ENCODE measurements at regions not wholly inside any gene's neighbourhood (a gene's known extent, or its start where the extent isn't known, plus 50 kb on each side); places are given as distances from the start of the nearest gene placed in this dataset.

GRCh38 chr9:13857521-13857920 is 456.4 kb downstream of the NFIB start:
- H3K4me1 ChIP-seq (ENCODE audit: insufficient read depth, low read length): no peaks in the 10 kb centered on the region
- no peaks in the 10 kb centered on the region for H3K27me3 ChIP-seq (ENCODE audit: insufficient read depth, low read length)
- no peak overlapping the region for H3K4me3 ChIP-seq (ENCODE audit: low read length in 2 of 2)
- Mint-ChIP-seq H3K9me3 (peaks cover 0 to 17% (median 2%) of the 10 kb centered on the region in 8 donors), H3K4me1 (no peaks in the 10 kb centered on the region), H3K36me3 (no peaks in the 10 kb centered on the region), H3K27ac (no peak overlapping the region), H3K27me3 (no peaks in the 10 kb centered on the region), H3K4me3 (no peak overlapping the region)
- ChIA-PET POLR2A (ENCODE audit: partially characterized antibody) (no interaction called here), CTCF (ENCODE audit: partially characterized antibody) (interaction anchor here (1.4 kb wide), 1 partner anchor 9 kb away, joined by 3 read pairs; no protein-coding TSS in a partner anchor)
- H3K9me3 ChIP-seq (ENCODE audit: control insufficient read depth in 1 of 2, low read length in 2 of 2): no peaks in the 10 kb centered on the region
- intact Hi-C loops (cut with micrococcal nuclease): no loop called here
- no peak overlapping the region for H3K27ac ChIP-seq (ENCODE audit: low read depth, low read length)
- DNase-seq: no peak
- H3K36me3 ChIP-seq (ENCODE audit: insufficient read depth, low read length): no peaks in the 10 kb centered on the region

- Histone ChIP-seq H3K36me3 (ENCODE audit: insufficient read depth, low read length) (no peaks in the 10 kb centered on the region), H3K4me3 (ENCODE audit: low read length in 2 of 2) (no peak overlapping the region), H3K9me3 (ENCODE audit: control insufficient read depth in 1 of 2, low read length in 2 of 2) (no peaks in the 10 kb centered on the region), H3K27ac (ENCODE audit: low read depth, low read length) (no peak overlapping the region), H3K4me1 (ENCODE audit: insufficient read depth, low read length) (no peaks in the 10 kb centered on the region), H3K27me3 (ENCODE audit: insufficient read depth, low read length) (no peaks in the 10 kb centered on the region)
- H3K36me3 Mint-ChIP-seq: no peaks in the 10 kb centered on the region
- ChIA-PET CTCF (ENCODE audit: partially characterized antibody) (no interaction called here), POLR2A (ENCODE audit: partially characterized antibody) (no interaction called here)
- no peak overlapping the region for H3K4me3 Mint-ChIP-seq
- no peak overlapping the region for H3K27ac Mint-ChIP-seq
- intact Hi-C loops (cut with micrococcal nuclease): no loop called here
- no peaks in the 10 kb centered on the region for H3K27me3 Mint-ChIP-seq
- H3K4me1 Mint-ChIP-seq: no peaks in the 10 kb centered on the region
- H3K9me3 Mint-ChIP-seq: peaks cover 0 to 8% (median 5%) of the 10 kb centered on the region in 8 donors
- no peak for DNase-seq
Measured at GRCh38 chr9:13847270-13847669, 466.7 kb downstream of the NFIB start.

GRCh38 chr9:13845460-13845859 is 468.5 kb downstream of the NFIB start:
- no peaks in the 10 kb centered on the region for H3K4me1 ChIP-seq (ENCODE audit: insufficient read depth, low read length)
- no peak for DNase-seq
- H3K36me3 ChIP-seq (ENCODE audit: insufficient read depth, low read length): no peaks in the 10 kb centered on the region
- peaks cover 0 to 8% (median 4%) of the 10 kb centered on the region in 8 donors for H3K9me3 Mint-ChIP-seq
- no peak overlapping the region for H3K4me3 ChIP-seq (ENCODE audit: low read length in 2 of 2)
- POLR2A ChIA-PET (ENCODE audit: partially characterized antibody): no interaction called here
- no peak overlapping the region for H3K27ac Mint-ChIP-seq
- H3K27ac ChIP-seq (ENCODE audit: low read depth, low read length): no peak overlapping the region
- no peak overlapping the region for H3K4me3 Mint-ChIP-seq
- no peaks in the 10 kb centered on the region for H3K27me3 ChIP-seq (ENCODE audit: insufficient read depth, low read length)
- no peaks in the 10 kb centered on the region for H3K9me3 ChIP-seq (ENCODE audit: control insufficient read depth in 1 of 2, low read length in 2 of 2)
- no peaks in the 10 kb centered on the region for H3K4me1 Mint-ChIP-seq
- CTCF ChIA-PET (ENCODE audit: partially characterized antibody): no interaction called here
- H3K27me3 Mint-ChIP-seq: no peaks in the 10 kb centered on the region
- intact Hi-C loops (cut with micrococcal nuclease): no loop called here
- no peaks in the 10 kb centered on the region for H3K36me3 Mint-ChIP-seq

GRCh38 chr9:13841746-13842462 is 472.0 kb downstream of the NFIB start:
- POLR2A ChIA-PET (ENCODE audit: partially characterized antibody): no interaction called here
- DNase-seq: no peak
- H3K4me3 Mint-ChIP-seq: no peak overlapping the region
- Histone ChIP-seq H3K9me3 (ENCODE audit: control insufficient read depth in 1 of 2, low read length in 2 of 2) (no peaks in the 10 kb centered on the region), H3K4me3 (ENCODE audit: low read length in 2 of 2) (no peak overlapping the region), H3K27me3 (ENCODE audit: insufficient read depth, low read length) (no peaks in the 10 kb centered on the region), H3K4me1 (ENCODE audit: insufficient read depth, low read length) (no peaks in the 10 kb centered on the region), H3K36me3 (ENCODE audit: insufficient read depth, low read length) (no peaks in the 10 kb centered on the region), H3K27ac (ENCODE audit: low read depth, low read length) (no peak overlapping the region)
- H3K4me1 Mint-ChIP-seq: no peaks in the 10 kb centered on the region
- peaks cover 0 to 15% (median 6%) of the 10 kb centered on the region in 8 donors for H3K9me3 Mint-ChIP-seq
- intact Hi-C loops (cut with micrococcal nuclease): no loop called here
- CTCF ChIA-PET (ENCODE audit: partially characterized antibody): no interaction called here
- no peaks in the 10 kb centered on the region for H3K27me3 Mint-ChIP-seq
- no peak overlapping the region for H3K27ac Mint-ChIP-seq
- H3K36me3 Mint-ChIP-seq: no peaks in the 10 kb centered on the region

- H3K36me3 ChIP-seq (ENCODE audit: insufficient read depth, low read length): no peaks in the 10 kb centered on the region
- Mint-ChIP-seq H3K27ac (no peak overlapping the region), H3K36me3 (no peaks in the 10 kb centered on the region), H3K4me3 (no peak overlapping the region), H3K27me3 (no peaks in the 10 kb centered on the region), H3K9me3 (peaks cover 5 to 43% (median 22%) of the 10 kb centered on the region in 8 donors), H3K4me1 (no peaks in the 10 kb centered on the region)
- no peak for DNase-seq
- H3K4me3 ChIP-seq (ENCODE audit: low read length in 2 of 2): no peak overlapping the region
- H3K9me3 ChIP-seq (ENCODE audit: control insufficient read depth in 1 of 2, low read length in 2 of 2): no peaks in the 10 kb centered on the region
- no peaks in the 10 kb centered on the region for H3K27me3 ChIP-seq (ENCODE audit: insufficient read depth, low read length)
- ChIA-PET POLR2A (ENCODE audit: partially characterized antibody) (no interaction called here), CTCF (ENCODE audit: partially characterized antibody) (no interaction called here)
- intact Hi-C loops (cut with micrococcal nuclease): no loop called here
- no peak overlapping the region for H3K27ac ChIP-seq (ENCODE audit: low read depth, low read length)
- H3K4me1 ChIP-seq (ENCODE audit: insufficient read depth, low read length): no peaks in the 10 kb centered on the region
Measured at GRCh38 chr9:13832446-13832845, 481.5 kb downstream of the NFIB start.

GRCh38 chr9:13823026-13823425 is 490.9 kb downstream of the NFIB start:
- H3K4me3 ChIP-seq (ENCODE audit: low read length in 2 of 2): no peak overlapping the region
- H3K27ac ChIP-seq (ENCODE audit: low read depth, low read length): no peak overlapping the region
- H3K27me3 ChIP-seq (ENCODE audit: insufficient read depth, low read length): no peaks in the 10 kb centered on the region
- H3K36me3 ChIP-seq (ENCODE audit: insufficient read depth, low read length): no peaks in the 10 kb centered on the region
- Mint-ChIP-seq H3K9me3 (peaks cover 0 to 15% (median 9%) of the 10 kb centered on the region in 8 donors), H3K4me1 (no peaks in the 10 kb centered on the region), H3K4me3 (no peak overlapping the region), H3K36me3 (no peaks in the 10 kb centered on the region), H3K27me3 (no peaks in the 10 kb centered on the region), H3K27ac (no peak overlapping the region)
- POLR2A ChIA-PET (ENCODE audit: partially characterized antibody): no interaction called here
- DNase-seq: no peak
- CTCF ChIA-PET (ENCODE audit: partially characterized antibody): no interaction called here
- H3K9me3 ChIP-seq (ENCODE audit: control insufficient read depth in 1 of 2, low read length in 2 of 2): no peaks in the 10 kb centered on the region
- intact Hi-C loops (cut with micrococcal nuclease): no loop called here
- no peaks in the 10 kb centered on the region for H3K4me1 ChIP-seq (ENCODE audit: insufficient read depth, low read length)

- DNase-seq: no peak
- H3K4me3 Mint-ChIP-seq: no peak overlapping the region
- H3K9me3 Mint-ChIP-seq: peaks cover 0 to 18% (median 8%) of the 10 kb centered on the region in 8 donors
- Histone ChIP-seq H3K4me3 (ENCODE audit: low read length in 2 of 2) (no peak overlapping the region), H3K4me1 (ENCODE audit: insufficient read depth, low read length) (no peaks in the 10 kb centered on the region), H3K9me3 (ENCODE audit: control insufficient read depth in 1 of 2, low read length in 2 of 2) (peaks cover 0 to 4% of the 10 kb centered on the region in 2 donors), H3K27me3 (ENCODE audit: insufficient read depth, low read length) (no peaks in the 10 kb centered on the region), H3K27ac (ENCODE audit: low read depth, low read length) (no peak overlapping the region), H3K36me3 (ENCODE audit: insufficient read depth, low read length) (no peaks in the 10 kb centered on the region)
- ChIA-PET CTCF (ENCODE audit: partially characterized antibody) (no interaction called here), POLR2A (ENCODE audit: partially characterized antibody) (no interaction called here)
- H3K36me3 Mint-ChIP-seq: no peaks in the 10 kb centered on the region
- H3K27ac Mint-ChIP-seq: no peak overlapping the region
- H3K27me3 Mint-ChIP-seq: no peaks in the 10 kb centered on the region
- intact Hi-C loops (cut with micrococcal nuclease): no loop called here
- H3K4me1 Mint-ChIP-seq: no peaks in the 10 kb centered on the region
Measured at GRCh38 chr9:13817754-13818278, 496.1 kb downstream of the NFIB start.

Data from CD4-positive, alpha-beta memory T cell (primary cell).